ENCODE measurements at regions not wholly inside any gene's neighbourhood (a gene's known extent, or its start where the extent isn't known, plus 50 kb on each side); places are given as distances from the start of the nearest gene placed in this dataset.
"Not testable (repeated sequence)": the region's sequence is repeated elsewhere in the genome, so short reads cannot be mapped to it uniquely, and the experiment has no call there.

DNA sequence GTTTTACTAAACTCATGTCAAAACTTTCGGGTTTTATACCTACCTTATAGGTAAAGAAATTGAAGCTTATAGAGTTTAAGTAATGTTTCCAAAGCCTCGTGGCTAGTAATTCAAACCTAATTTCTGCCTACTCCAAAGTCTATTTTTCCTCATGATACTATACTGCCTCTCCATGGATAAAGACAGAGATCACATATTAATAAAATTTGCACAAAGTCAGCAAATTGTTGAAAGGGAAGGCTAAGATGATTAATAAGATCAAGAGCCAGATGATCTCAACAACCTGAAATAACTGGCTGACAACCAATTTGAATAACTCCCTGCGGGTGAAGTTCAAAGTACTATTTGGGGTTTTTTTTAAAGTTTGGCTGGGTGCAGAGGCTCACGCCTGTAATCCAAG is 233.7 kb downstream of the CEP170 start:
- TF ChIP-seq PML (IDR thresholded peaks at IDR 0.05; ENCODE audit: low read length); POLR2AphosphoS5 (IDR thresholded peaks at IDR 0.05; ENCODE audit: low read length); CREB1 (IDR thresholded peaks at IDR 0.05; ENCODE audit: low read depth): not testable (repeated sequence)
- TF ChIP-seq, protein P1, sequence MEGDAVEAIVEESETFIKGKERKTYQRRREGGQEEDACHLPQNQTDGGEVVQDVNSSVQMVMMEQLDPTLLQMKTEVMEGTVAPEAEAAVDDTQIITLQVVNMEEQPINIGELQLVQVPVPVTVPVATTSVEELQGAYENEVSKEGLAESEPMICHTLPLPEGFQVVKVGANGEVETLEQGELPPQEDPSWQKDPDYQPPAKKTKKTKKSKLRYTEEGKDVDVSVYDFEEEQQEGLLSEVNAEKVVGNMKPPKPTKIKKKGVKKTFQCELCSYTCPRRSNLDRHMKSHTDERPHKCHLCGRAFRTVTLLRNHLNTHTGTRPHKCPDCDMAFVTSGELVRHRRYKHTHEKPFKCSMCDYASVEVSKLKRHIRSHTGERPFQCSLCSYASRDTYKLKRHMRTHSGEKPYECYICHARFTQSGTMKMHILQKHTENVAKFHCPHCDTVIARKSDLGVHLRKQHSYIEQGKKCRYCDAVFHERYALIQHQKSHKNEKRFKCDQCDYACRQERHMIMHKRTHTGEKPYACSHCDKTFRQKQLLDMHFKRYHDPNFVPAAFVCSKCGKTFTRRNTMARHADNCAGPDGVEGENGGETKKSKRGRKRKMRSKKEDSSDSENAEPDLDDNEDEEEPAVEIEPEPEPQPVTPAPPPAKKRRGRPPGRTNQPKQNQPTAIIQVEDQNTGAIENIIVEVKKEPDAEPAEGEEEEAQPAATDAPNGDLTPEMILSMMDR (IDR thresholded peaks at IDR 0.05 in 2 of 3, conservative IDR thresholded peaks at IDR 0.05 in 1 of 3; ENCODE audit: control insufficient read depth in 2 of 3, extremely low read depth in 1 of 3, insufficient read depth in 1 of 3, low read depth in 3 of 3, low read length in 3 of 3) = not testable (repeated sequence)

Measured in GM12878 (cell line).